Activated CD4-positive, alpha-beta T cell treated with anti-CD3 and anti-CD28 coated beads, Interleukin-2, Interleukin-4, amounts not matched to agents 100 ng/mL and 50 ng/mL, durations not matched to agents 16 hours and 8 hours (primary cell): ENCODE measurements at regions not wholly inside any gene's neighbourhood (a gene's known extent, or its start where the extent isn't known, plus 50 kb on each side); places are given as distances from the start of the nearest gene placed in this dataset.
A peak's percentile ranks its signal among the peaks of the same experiment; 100 is the strongest.
"Not testable (repeated sequence)": the region's sequence is repeated elsewhere in the genome, so short reads cannot be mapped to it uniquely, and the experiment has no call there.

Source experiments
- DNase-seq: peaks from one replicate; pipeline ENCODE4 v3.0.0-alpha.2; 2020; ENCODE audit warnings: low spot score

- no peak for DNase-seq
Measured at GRCh38 chr5:163276466-163276865, 160.9 kb upstream of the CCNG1 start.

GRCh38 chr5:163280897-163281296, 156.5 kb upstream of the CCNG1 start:
- DNase-seq: not testable (repeated sequence)

GRCh38 chr5:163281512-163281911, 155.9 kb upstream of the CCNG1 start:
- DNase-seq: no peak

GRCh38 chr5:163293836-163294235, 143.6 kb upstream of the CCNG1 start:
- no peak for DNase-seq

- no peak for DNase-seq
Measured at GRCh38 chr5:163303718-163304117, 133.7 kb upstream of the CCNG1 start.

GRCh38 chr5:163305655-163306054, 131.7 kb upstream of the CCNG1 start:
- DNase-seq: no peak

- peak; percentile 17 for DNase-seq
Measured at GRCh38 chr5:163306421-163306820, 131.0 kb upstream of the CCNG1 start.

GRCh38 chr5:163309914-163310313, 127.5 kb upstream of the CCNG1 start:
- DNase-seq: no peak

GRCh38 chr5:163310997-163311396, 126.4 kb upstream of the CCNG1 start:
- DNase-seq: peak; percentile 29

GRCh38 chr5:163312598-163312997, 124.8 kb upstream of the CCNG1 start:
- DNase-seq: no peak

GRCh38 chr5:163313049-163313448, 124.3 kb upstream of the CCNG1 start:
- not testable (repeated sequence) for DNase-seq

- DNase-seq: not testable (repeated sequence)
Measured at GRCh38 chr5:163316374-163316773, 121.0 kb upstream of the CCNG1 start.

- DNase-seq: no peak
Measured at GRCh38 chr5:163318707-163319106, 118.7 kb upstream of the CCNG1 start.

- no peak for DNase-seq
Measured at GRCh38 chr5:163321511-163321910, 115.9 kb upstream of the CCNG1 start.

GRCh38 chr5:163330723-163331668, 106.4 kb upstream of the CCNG1 start:
- no peak for DNase-seq

GRCh38 chr5:163336074-163336473, 101.3 kb upstream of the CCNG1 start:
- not testable (repeated sequence) for DNase-seq

GRCh38 chr5:163339148-163339547, 98.2 kb upstream of the CCNG1 start:
- no peak for DNase-seq

GRCh38 chr5:163340378-163340777, 97.0 kb upstream of the CCNG1 start:
- DNase-seq: not testable (repeated sequence)

GRCh38 chr5:163342306-163342705, 95.1 kb upstream of the CCNG1 start:
- DNase-seq: no peak

GRCh38 chr5:163345216-163345615, 92.2 kb upstream of the CCNG1 start:
- DNase-seq: no peak

- peak; percentile 70 for DNase-seq
Measured at GRCh38 chr5:163347671-163348070, 89.7 kb upstream of the CCNG1 start.

GRCh38 chr5:163350083-163350482, 87.3 kb upstream of the CCNG1 start:
- DNase-seq: no peak

- DNase-seq: no peak
Measured at GRCh38 chr5:163352531-163352930, 84.9 kb upstream of the CCNG1 start.

GRCh38 chr5:163355811-163356210, 81.6 kb upstream of the CCNG1 start:
- DNase-seq: not testable (repeated sequence)
